Ovary (tissue), 3 donors: ENCODE measurements at regions not wholly inside any gene's neighbourhood (a gene's known extent, or its start where the extent isn't known, plus 50 kb on each side); places are given as distances from the start of the nearest gene placed in this dataset.

Experiments
- EP300 ChIP-seq: sonication (generic); formaldehyde crosslinking; IDR thresholded peaks from one replicate; pipeline ENCODE4 v1.6.1; 2017; ENCODE audit warnings: antibody characterized with exemption
- POLR2A ChIP-seq: fragments of 450-650 bp; IDR thresholded peaks from one replicate; pipeline ENCODE4 v1.6.1; 2017; ENCODE audit warnings: antibody characterized with exemption, mild to moderate bottlenecking, moderate library complexity
- TF ChIP-seq, protein P1 (sequence below), 3 donors: fragments of 450-650 bp in 2 of 3; fragments of 200-600 bp in 1 of 3; IDR thresholded peaks; one replicate each; pipeline versions ENCODE4 v1.5.1 to v1.8.0; 2016 to 2022; ENCODE audit warnings: antibody characterized with exemption in 3 of 3, mild to moderate bottlenecking in 1 of 3
- donor health status: DM: no; HTN: no; CAD: no.

DNA sequence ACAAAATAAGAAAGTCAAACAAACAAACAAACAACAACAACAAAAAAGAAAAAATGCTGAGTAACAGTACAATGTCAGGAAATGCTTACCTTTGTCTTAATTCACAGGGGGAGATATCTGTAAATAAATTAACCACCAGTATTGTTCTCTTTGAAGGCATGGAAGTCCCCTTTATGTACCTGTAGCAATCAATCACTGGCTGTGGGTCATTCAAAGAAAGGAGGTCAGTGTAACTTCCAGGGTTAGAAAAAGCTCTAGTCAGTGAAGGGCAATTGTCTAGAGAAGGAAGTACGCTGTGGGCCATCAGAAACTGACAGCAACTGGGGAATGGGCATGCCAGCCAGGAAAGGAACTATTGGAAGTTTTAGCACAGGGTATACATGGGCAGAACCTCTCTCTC, 121.5 kb upstream of the LUZP2 start:
- TF ChIP-seq, protein P1, sequence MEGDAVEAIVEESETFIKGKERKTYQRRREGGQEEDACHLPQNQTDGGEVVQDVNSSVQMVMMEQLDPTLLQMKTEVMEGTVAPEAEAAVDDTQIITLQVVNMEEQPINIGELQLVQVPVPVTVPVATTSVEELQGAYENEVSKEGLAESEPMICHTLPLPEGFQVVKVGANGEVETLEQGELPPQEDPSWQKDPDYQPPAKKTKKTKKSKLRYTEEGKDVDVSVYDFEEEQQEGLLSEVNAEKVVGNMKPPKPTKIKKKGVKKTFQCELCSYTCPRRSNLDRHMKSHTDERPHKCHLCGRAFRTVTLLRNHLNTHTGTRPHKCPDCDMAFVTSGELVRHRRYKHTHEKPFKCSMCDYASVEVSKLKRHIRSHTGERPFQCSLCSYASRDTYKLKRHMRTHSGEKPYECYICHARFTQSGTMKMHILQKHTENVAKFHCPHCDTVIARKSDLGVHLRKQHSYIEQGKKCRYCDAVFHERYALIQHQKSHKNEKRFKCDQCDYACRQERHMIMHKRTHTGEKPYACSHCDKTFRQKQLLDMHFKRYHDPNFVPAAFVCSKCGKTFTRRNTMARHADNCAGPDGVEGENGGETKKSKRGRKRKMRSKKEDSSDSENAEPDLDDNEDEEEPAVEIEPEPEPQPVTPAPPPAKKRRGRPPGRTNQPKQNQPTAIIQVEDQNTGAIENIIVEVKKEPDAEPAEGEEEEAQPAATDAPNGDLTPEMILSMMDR (IDR thresholded peaks at IDR 0.05), result no peak
- TF ChIP-seq POLR2A (no peak), EP300 (no peak)
